HCT116 (cell line): ENCODE measurements at regions not wholly inside any gene's neighbourhood (a gene's known extent, or its start where the extent isn't known, plus 50 kb on each side); places are given as distances from the start of the nearest gene placed in this dataset.

Experiments used
- ATAC-seq: fragments of 200-7000 bp; cut with Tn5 transposase; 2 replicates; pipeline ENCODE4 v1.9.1; 2020; ENCODE audit warnings: mild to moderate bottlenecking, moderate library complexity
- BruUV-seq: library from RNA; stranded (reverse); fragments of 400-500 nt; replicated peaks from 2 replicates; lab custom pipeline; 2021; lab: Mats Ljungman, UMichigan
- CTCF ChIA-PET: fragments of 300-600 bp; sonication (Branson Sonifier 250); formaldehyde crosslinking; loops from one replicate; lab custom pipeline; 2021; ENCODE audit warnings: antibody characterized with exemption; lab: Charles Lee
- POLR2A ChIA-PET: fragments of 300-600, 350-600 bp; sonication (Branson Sonifier 250); formaldehyde crosslinking; loops from one replicate; lab custom pipeline; 2021; ENCODE audit warnings: antibody characterized with exemption; lab: Charles Lee
- RAD21 ChIA-PET, 2 experiments: fragments of 300-600 bp; sonication (Branson Sonifier 250); formaldehyde crosslinking; loops; one replicate each; lab custom pipeline; 2023; ENCODE audit warnings: low total read pairs in 2 of 2; ENCODE audit not compliant: uncharacterized antibody in 2 of 2, unreplicated experiment in 2 of 2, low non-redundant PET in 1 of 2; lab: Charles Lee
- DNase-seq: peaks from one replicate; pipeline ENCODE4 v3.0.0-alpha.2; 2010; ENCODE audit warnings: low read depth, low spot score
- H2AFZ ChIP-seq: fragments of 200-600 bp; shearing (Covaris generic), sonication (generic); 2 replicates; pipeline ENCODE4 v1.6.1; 2017; ENCODE audit warnings: low read depth, mixed run types, mixed read lengths, antibody characterized with exemption, low read length; ENCODE audit not compliant: poor library complexity, severe bottlenecking
- H3K27ac ChIP-seq: 2 replicates; pipeline ENCODE4 v1.5.1; 2012; ENCODE audit warnings: low read depth, low read length
- H3K27me3 ChIP-seq: fragments of 200-600 bp; sonication (generic); 2 replicates; pipeline ENCODE4 v1.6.1; 2016; ENCODE audit warnings: mixed run types, low read length, mixed read lengths; ENCODE audit not compliant: insufficient read depth
- H3K36me3 ChIP-seq, 2 experiments: fragments of 200-500 bp in 1 of 2; fragments of 200-600 bp in 1 of 2; sonication (Bioruptor generic) in 1 of 2; sonication (generic) in 1 of 2; 2 replicates each; pipeline versions ENCODE4 v1.5.1 to v1.6.1; 2014 to 2016; ENCODE audit warnings: low read length in 2 of 2, inconsistent platforms in 1 of 2, mixed read lengths in 1 of 2, mixed run types in 1 of 2; ENCODE audit not compliant: insufficient read depth in 2 of 2, control insufficient read depth in 1 of 2
- H3K4me1 ChIP-seq, 2 experiments: fragments of 200-600 bp in 1 of 2; sonication (generic) in 1 of 2; 2 replicates each; pipeline versions ENCODE4 v1.5.1 to v1.6.1; 2012 to 2017; ENCODE audit warnings: low read length in 2 of 2, inconsistent platforms in 1 of 2, mild to moderate bottlenecking in 1 of 2, mixed read lengths in 1 of 2, mixed run types in 1 of 2, moderate library complexity in 1 of 2; ENCODE audit not compliant: insufficient read depth in 2 of 2, control insufficient read depth in 1 of 2
- H3K4me2 ChIP-seq: fragments of 200-600 bp; sonication (generic); 2 replicates; pipeline ENCODE4 v1.6.1; 2017; ENCODE audit warnings: mixed run types, low read length, mixed read lengths
- H3K4me3 ChIP-seq, 2 experiments: fragments of 200-600 bp in 1 of 2; sonication (generic) in 1 of 2; replicated peaks in 1 of 2; 2 replicates each; pipeline ENCODE4 v1.5.1; 2011 to 2016; ENCODE audit warnings: low read length in 2 of 2, control low read depth in 1 of 2, low read depth in 1 of 2, mild to moderate bottlenecking in 1 of 2, mixed read lengths in 1 of 2, mixed run types in 1 of 2
- H3K79me2 ChIP-seq: fragments of 200-600 bp; sonication (generic); 2 replicates; pipeline ENCODE4 v1.6.1; 2017; ENCODE audit warnings: mild to moderate bottlenecking, mixed run types, low read length, moderate library complexity, mixed read lengths; ENCODE audit not compliant: insufficient read depth
- H3K9ac ChIP-seq: fragments of 200-600 bp; sonication (generic); 2 replicates; pipeline ENCODE4 v1.6.1; 2016; ENCODE audit warnings: low read length, mixed read lengths
- H3K9me2 ChIP-seq: fragments of 200-600 bp; sonication (generic), shearing (Covaris generic); 2 replicates; pipeline ENCODE4 v1.6.1; 2017; ENCODE audit warnings: mixed run types, mild to moderate bottlenecking, moderate library complexity; ENCODE audit not compliant: insufficient read depth
- H3K9me3 ChIP-seq, 2 experiments: fragments of 200-500 bp in 1 of 2; fragments of 200-600 bp in 1 of 2; sonication (Bioruptor generic) in 1 of 2; sonication (generic) in 1 of 2; 2 replicates each; pipeline ENCODE4 v1.6.1; 2014 to 2017; ENCODE audit warnings: low read length in 2 of 2, mixed read lengths in 2 of 2, inconsistent platforms in 1 of 2, low read depth in 1 of 2, mild to moderate bottlenecking in 1 of 2, mixed run types in 1 of 2, moderate library complexity in 1 of 2; ENCODE audit not compliant: control insufficient read depth in 1 of 2, insufficient read depth in 1 of 2
- H4K20me1 ChIP-seq: fragments of 200-600 bp; sonication (generic), shearing (Covaris generic); 2 replicates; pipeline ENCODE4 v1.6.1; 2017; ENCODE audit warnings: mixed run types, mild to moderate bottlenecking, moderate library complexity; ENCODE audit not compliant: insufficient read depth
- CEBPB ChIP-seq: IDR thresholded peaks from 2 replicates; pipeline ENCODE4 v1.6.1; 2012; ENCODE audit warnings: low read depth
- EGR1 ChIP-seq: IDR thresholded peaks from 2 replicates; pipeline ENCODE4 v1.6.1; 2012; ENCODE audit warnings: low read depth
- ELF1 ChIP-seq: IDR thresholded peaks from 2 replicates; pipeline ENCODE4 v1.6.1; 2012; ENCODE audit warnings: low read depth, borderline replicate concordance
- FOSL1 ChIP-seq: IDR thresholded peaks from 2 replicates; pipeline ENCODE4 v1.6.1; 2012; ENCODE audit warnings: low read depth
- POLR2A ChIP-seq: IDR thresholded peaks from 2 replicates; pipeline ENCODE4 v1.7.0; 2011; ENCODE audit warnings: borderline replicate concordance; ENCODE audit not compliant: insufficient read depth, insufficient read length; ENCODE audit errors: extremely low read depth
- POLR2AphosphoS5 ChIP-seq: IDR thresholded peaks from 2 replicates; pipeline ENCODE4 v1.6.1; 2011; ENCODE audit warnings: mild to moderate bottlenecking, low read depth, low read length, moderate library complexity
- RAD21 ChIP-seq: IDR thresholded peaks from 2 replicates; pipeline ENCODE4 v1.6.1; 2012; ENCODE audit warnings: low read depth, mild to moderate bottlenecking
- YY1 ChIP-seq: IDR thresholded peaks from 2 replicates; pipeline ENCODE4 v1.6.1; 2011; ENCODE audit warnings: low read length, low read depth, moderate library complexity, mild to moderate bottlenecking; ENCODE audit not compliant: insufficient replicate concordance; ENCODE audit errors: extremely low read depth
- ZFX ChIP-seq: fragments of 450-650 bp; IDR thresholded peaks from 2 replicates; pipeline ENCODE4 v1.6.1; 2017
- ZNF274 ChIP-seq: fragments of 200-500 bp; sonication (Bioruptor generic); IDR thresholded peaks from 2 replicates; pipeline ENCODE4 v1.6.1; 2014; ENCODE audit warnings: mild to moderate bottlenecking, low read depth, low read length, inconsistent platforms
- intact Hi-C: fragments of 100-400 bp; cut with micrococcal nuclease; formaldehyde crosslinking; loops from 2 replicates; pipeline ENCODE4 v1.10.0; 2022
- TF ChIP-seq, protein P1 (sequence below), 3 experiments: fragments of 200-600 bp in 1 of 3; sonication (generic) in 1 of 3; IDR thresholded peaks in 2 of 3; conservative IDR thresholded peaks in 1 of 3; 2 replicates each; pipeline ENCODE4 v1.5.1; 2012 to 2017; ENCODE audit warnings: low read depth in 2 of 3, low read length in 2 of 3, antibody characterized with exemption in 1 of 3, borderline replicate concordance in 1 of 3, control low read depth in 1 of 3, mild to moderate bottlenecking in 1 of 3, mixed read lengths in 1 of 3, mixed run types in 1 of 3, moderate library complexity in 1 of 3; ENCODE audit not compliant: insufficient read depth in 1 of 3

DNA sequence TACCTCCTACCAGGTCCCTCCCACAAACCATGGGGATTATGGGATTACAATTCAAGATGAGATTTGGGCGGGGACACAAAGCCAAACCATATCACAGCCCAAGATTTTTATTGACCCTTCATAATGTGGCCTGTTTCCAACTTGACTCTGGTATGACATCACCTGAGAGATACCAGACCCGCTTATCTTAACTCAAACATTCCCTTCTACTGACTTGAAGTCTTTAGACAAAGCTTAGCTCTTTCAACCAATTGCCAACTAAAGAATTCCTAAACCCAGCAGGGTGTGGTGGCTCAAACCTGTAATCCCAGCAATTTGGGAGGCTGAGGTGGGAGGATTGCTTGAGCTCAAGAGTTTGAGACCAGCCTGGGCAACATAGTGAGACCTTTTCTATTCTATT, 67.9 kb downstream of the CLRN3 start:
- Histone ChIP-seq H2AFZ (no peak overlapping the region), H3K9ac (no peak overlapping the region), H3K27me3 (peaks cover 20% of the 10 kb centered on the region), H3K36me3 (no peaks in the 10 kb centered on the region), H3K9me2 (no peaks in the 10 kb centered on the region), H3K27ac (no peak overlapping the region), H4K20me1 (no peaks in the 10 kb centered on the region), H3K4me2 (no peak overlapping the region), H3K4me3 (no peak overlapping the region), H3K9me3 (no peaks in the 10 kb centered on the region), H3K4me1 (no peaks in the 10 kb centered on the region), H3K79me2 (no peaks in the 10 kb centered on the region)
- ChIA-PET CTCF (no interaction called here), POLR2A (no interaction called here), RAD21 (no interaction called here)
- no TSS peak for BruUV-seq
- intact Hi-C loops, result no loop called here
- no peak for DNase-seq
- TF ChIP-seq POLR2AphosphoS5 (no peak), ELF1 (no peak), ZNF274 (no peak), EGR1 (no peak), YY1 (no peak), RAD21 (no peak), CEBPB (no peak), ZFX (no peak), FOSL1 (no peak), POLR2A (no peak)
- TF ChIP-seq, protein P1, sequence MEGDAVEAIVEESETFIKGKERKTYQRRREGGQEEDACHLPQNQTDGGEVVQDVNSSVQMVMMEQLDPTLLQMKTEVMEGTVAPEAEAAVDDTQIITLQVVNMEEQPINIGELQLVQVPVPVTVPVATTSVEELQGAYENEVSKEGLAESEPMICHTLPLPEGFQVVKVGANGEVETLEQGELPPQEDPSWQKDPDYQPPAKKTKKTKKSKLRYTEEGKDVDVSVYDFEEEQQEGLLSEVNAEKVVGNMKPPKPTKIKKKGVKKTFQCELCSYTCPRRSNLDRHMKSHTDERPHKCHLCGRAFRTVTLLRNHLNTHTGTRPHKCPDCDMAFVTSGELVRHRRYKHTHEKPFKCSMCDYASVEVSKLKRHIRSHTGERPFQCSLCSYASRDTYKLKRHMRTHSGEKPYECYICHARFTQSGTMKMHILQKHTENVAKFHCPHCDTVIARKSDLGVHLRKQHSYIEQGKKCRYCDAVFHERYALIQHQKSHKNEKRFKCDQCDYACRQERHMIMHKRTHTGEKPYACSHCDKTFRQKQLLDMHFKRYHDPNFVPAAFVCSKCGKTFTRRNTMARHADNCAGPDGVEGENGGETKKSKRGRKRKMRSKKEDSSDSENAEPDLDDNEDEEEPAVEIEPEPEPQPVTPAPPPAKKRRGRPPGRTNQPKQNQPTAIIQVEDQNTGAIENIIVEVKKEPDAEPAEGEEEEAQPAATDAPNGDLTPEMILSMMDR (IDR thresholded peaks at IDR 0.05 in 2 of 3, conservative IDR thresholded peaks at IDR 0.05 in 1 of 3; ENCODE audit: borderline replicate concordance in 1 of 3, insufficient read depth in 1 of 3, low read depth in 2 of 3, low read length in 2 of 3), result no peak
- no peak for ATAC-seq
